HEK293 (cell line): ENCODE measurements at regions not wholly inside any gene's neighbourhood (a gene's known extent, or its start where the extent isn't known, plus 50 kb on each side); places are given as distances from the start of the nearest gene placed in this dataset.

Experiments
- CTCF ChIA-PET: fragments of 350-600 bp; formaldehyde crosslinking; extraction: SDS; loops from one replicate; lab custom pipeline; 2021; ENCODE audit warnings: antibody characterized with exemption; lab: Yijun Ruan, JAX
- POLR2A ChIA-PET: fragments of 300-600 bp; formaldehyde crosslinking; extraction: SDS; loops from one replicate; lab custom pipeline; 2020; ENCODE audit warnings: antibody characterized with exemption, inconsistent platforms; lab: Yijun Ruan, JAX
- H3K27ac ChIP-seq: fragments of 200-500 bp; sonication (Bioruptor generic); 2 replicates; pipeline ENCODE4 v1.5.1; 2014; ENCODE audit warnings: low read depth, low read length, control low read depth, inconsistent platforms; ENCODE audit errors: extremely low read depth
- H3K36me3 ChIP-seq, 2 experiments: fragments of 200-500 bp in 1 of 2; sonication (Bioruptor generic) in 1 of 2; 1 replicate in 1 of 2; 2 replicates in 1 of 2; pipeline ENCODE4 v1.5.1; 2014 to 2017; ENCODE audit warnings: inconsistent platforms in 2 of 2, low read length in 2 of 2; ENCODE audit not compliant: control insufficient read depth in 2 of 2, insufficient read depth in 1 of 2
- H3K4me1 ChIP-seq: fragments of 200-500 bp; sonication (Bioruptor generic); 2 replicates; pipeline ENCODE4 v1.5.1; 2014; ENCODE audit warnings: mild to moderate bottlenecking, low read length, inconsistent platforms; ENCODE audit not compliant: control insufficient read depth, insufficient read depth
- H3K4me3 ChIP-seq: 2 replicates; pipeline ENCODE4 v1.5.1; 2011; ENCODE audit warnings: low read depth, mild to moderate bottlenecking, control low read depth, low read length, moderate library complexity
- H3K9me3 ChIP-seq: fragments of 200-500 bp; sonication (Bioruptor generic); 2 replicates; pipeline ENCODE4 v1.5.1; 2014; ENCODE audit warnings: low read depth, low read length, inconsistent platforms; ENCODE audit not compliant: control insufficient read depth, insufficient read depth
- ATF2 ChIP-seq: fragments of 450-650 bp; formaldehyde crosslinking; IDR thresholded peaks from 2 replicates; pipeline ENCODE4 v1.5.1; 2016; ENCODE audit warnings: missing biosample characterization, missing genetic modification characterization, low read depth
- BCL11B ChIP-seq: fragments of 450-650 bp; formaldehyde crosslinking; IDR thresholded peaks from 2 replicates; pipeline ENCODE4 v1.5.1; 2016; ENCODE audit warnings: low read depth, missing biosample characterization, missing genetic modification characterization
- GLI4 ChIP-seq: fragments of 450-650 bp; formaldehyde crosslinking; IDR thresholded peaks from 2 replicates; pipeline ENCODE4 v1.5.1; 2016; ENCODE audit warnings: missing biosample characterization, missing genetic modification characterization
- KLF1 ChIP-seq: fragments of 450-650 bp; formaldehyde crosslinking; IDR thresholded peaks from 2 replicates; pipeline ENCODE4 v1.5.1; 2016; ENCODE audit warnings: missing biosample characterization, missing genetic modification characterization
- KLF10 ChIP-seq: fragments of 450-650 bp; IDR thresholded peaks from 2 replicates; pipeline ENCODE4 v1.5.1; 2018; ENCODE audit warnings: missing biosample characterization, mild to moderate bottlenecking, missing genetic modification characterization
- KLF16 ChIP-seq: fragments of 450-650 bp; formaldehyde crosslinking; IDR thresholded peaks from 2 replicates; pipeline ENCODE4 v1.5.1; 2017; ENCODE audit warnings: missing biosample characterization, missing genetic modification characterization
- MEIS1 ChIP-seq: sonication (generic); formaldehyde crosslinking; IDR thresholded peaks from 2 replicates; pipeline ENCODE4 v1.8.1; 2022; ENCODE audit warnings: missing genetic modification reagents, mild to moderate bottlenecking, borderline replicate concordance
- TCF7L2 ChIP-seq: IDR thresholded peaks from 2 replicates; pipeline ENCODE4 v1.6.1; 2011; ENCODE audit warnings: low read depth, mild to moderate bottlenecking, inconsistent platforms, low read length, moderate library complexity, borderline replicate concordance
- ZBTB48 ChIP-seq: fragments of 450-650 bp; formaldehyde crosslinking; IDR thresholded peaks from 2 replicates; pipeline ENCODE4 v1.5.1; 2016; ENCODE audit warnings: missing biosample characterization, missing genetic modification characterization
- ZFHX2 ChIP-seq: fragments of 450-650 bp; formaldehyde crosslinking; conservative IDR thresholded peaks from 2 replicates; pipeline ENCODE4 v1.5.1; 2016; ENCODE audit warnings: missing biosample characterization, missing genetic modification characterization
- ZFP37 ChIP-seq: fragments of 450-650 bp; formaldehyde crosslinking; IDR thresholded peaks from 2 replicates; pipeline ENCODE4 v1.5.1; 2016; ENCODE audit warnings: missing biosample characterization, missing genetic modification characterization
- ZNF155 ChIP-seq: fragments of 450-650 bp; formaldehyde crosslinking; IDR thresholded peaks from 2 replicates; pipeline ENCODE4 v1.5.1; 2016; ENCODE audit warnings: missing biosample characterization, missing genetic modification characterization
- ZNF214 ChIP-seq: fragments of 450-650 bp; formaldehyde crosslinking; IDR thresholded peaks from 2 replicates; pipeline ENCODE4 v1.5.1; 2017; ENCODE audit warnings: missing biosample characterization, mild to moderate bottlenecking, missing genetic modification characterization, borderline replicate concordance
- ZNF223 ChIP-seq: fragments of 450-650 bp; formaldehyde crosslinking; IDR thresholded peaks from 2 replicates; pipeline ENCODE4 v1.5.1; 2016; ENCODE audit warnings: missing biosample characterization, missing genetic modification characterization
- ZNF24 ChIP-seq: fragments of 450-650 bp; formaldehyde crosslinking; IDR thresholded peaks from 2 replicates; pipeline ENCODE4 v1.5.1; 2016; ENCODE audit warnings: missing biosample characterization, missing genetic modification characterization
- ZNF266 ChIP-seq: fragments of 450-650 bp; formaldehyde crosslinking; IDR thresholded peaks from 2 replicates; pipeline ENCODE4 v1.5.1; 2016; ENCODE audit warnings: missing biosample characterization, missing genetic modification characterization, low read depth
- ZNF274 ChIP-seq, 2 experiments: fragments of 200-500 bp in 1 of 2; fragments of 450-650 bp in 1 of 2; sonication (Bioruptor generic) in 1 of 2; formaldehyde crosslinking in 1 of 2; IDR thresholded peaks; 2 replicates each; pipeline versions ENCODE4 v1.5.1 to v1.6.1; 2014 to 2016; ENCODE audit warnings: borderline replicate concordance in 1 of 2, inconsistent platforms in 1 of 2, low read length in 1 of 2, missing biosample characterization in 1 of 2, missing genetic modification characterization in 1 of 2
- ZNF324 ChIP-seq: fragments of 450-650 bp; formaldehyde crosslinking; IDR thresholded peaks from 2 replicates; pipeline ENCODE4 v1.5.1; 2016; ENCODE audit warnings: missing biosample characterization, missing genetic modification characterization
- ZNF366 ChIP-seq: fragments of 450-650 bp; formaldehyde crosslinking; conservative IDR thresholded peaks from 2 replicates; pipeline ENCODE4 v1.5.1; 2016; ENCODE audit warnings: missing biosample characterization, missing genetic modification characterization
- ZNF37A ChIP-seq: fragments of 450-650 bp; IDR thresholded peaks from 2 replicates; pipeline ENCODE4 v1.5.1; 2018; ENCODE audit warnings: missing biosample characterization, missing genetic modification characterization
- ZNF404 ChIP-seq: fragments of 450-650 bp; formaldehyde crosslinking; IDR thresholded peaks from 2 replicates; pipeline ENCODE4 v1.5.1; 2017; ENCODE audit warnings: missing biosample characterization, missing genetic modification characterization
- ZNF530 ChIP-seq: fragments of 450-650 bp; formaldehyde crosslinking; IDR thresholded peaks from 2 replicates; pipeline ENCODE4 v1.5.1; 2016; ENCODE audit warnings: low read depth, missing biosample characterization, missing genetic modification characterization
- ZNF561 ChIP-seq: fragments of 450-650 bp; IDR thresholded peaks from 2 replicates; pipeline ENCODE4 v1.5.1; 2018; ENCODE audit warnings: missing biosample characterization, missing genetic modification characterization, borderline replicate concordance
- ZNF621 ChIP-seq: fragments of 450-650 bp; formaldehyde crosslinking; IDR thresholded peaks from 2 replicates; pipeline ENCODE4 v1.5.1; 2017; ENCODE audit warnings: missing biosample characterization, missing genetic modification characterization
- ZNF623 ChIP-seq: fragments of 450-650 bp; formaldehyde crosslinking; IDR thresholded peaks from 2 replicates; pipeline ENCODE4 v1.5.1; 2016; ENCODE audit warnings: missing biosample characterization, missing genetic modification characterization
- ZNF645 ChIP-seq: fragments of 450-650 bp; formaldehyde crosslinking; IDR thresholded peaks from 2 replicates; pipeline ENCODE4; 2016; ENCODE audit warnings: missing biosample characterization, missing genetic modification characterization
- ZNF704 ChIP-seq: fragments of 450-650 bp; formaldehyde crosslinking; IDR thresholded peaks from 2 replicates; pipeline ENCODE4 v1.5.1; 2016; ENCODE audit warnings: missing biosample characterization, missing genetic modification characterization
- TF ChIP-seq, protein P1 (sequence below): fragments of 450-650 bp; formaldehyde crosslinking; IDR thresholded peaks from 2 replicates; pipeline ENCODE4 v1.5.1; 2016; ENCODE audit warnings: missing biosample characterization, missing genetic modification characterization

- TF ChIP-seq ZBTB48: no peak
- no peak for TF ChIP-seq TCF7L2
- TF ChIP-seq ZFP37 (tag by site-specific recombination): no peak
- no peak for TF ChIP-seq ZNF645 (tag by site-specific recombination)
- TF ChIP-seq, protein P1, sequence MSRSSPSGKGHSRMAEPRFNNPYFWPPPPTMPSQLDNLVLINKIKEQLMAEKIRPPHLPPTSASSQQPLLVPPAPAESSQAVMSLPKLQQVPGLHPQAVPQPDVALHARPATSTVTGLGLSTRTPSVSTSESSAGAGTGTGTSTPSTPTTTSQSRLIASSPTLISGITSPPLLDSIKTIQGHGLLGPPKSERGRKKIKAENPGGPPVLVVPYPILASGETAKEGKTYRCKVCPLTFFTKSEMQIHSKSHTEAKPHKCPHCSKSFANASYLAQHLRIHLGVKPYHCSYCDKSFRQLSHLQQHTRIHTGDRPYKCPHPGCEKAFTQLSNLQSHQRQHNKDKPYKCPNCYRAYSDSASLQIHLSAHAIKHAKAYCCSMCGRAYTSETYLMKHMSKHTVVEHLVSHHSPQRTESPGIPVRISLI (tag by site-specific recombination): no peak
- no peak for TF ChIP-seq ATF2
- no peak for TF ChIP-seq ZNF704
- no peak for TF ChIP-seq ZNF37A (tag by site-specific recombination)
Observed at GRCh38 chr3:177349384-177349783, 152.1 kb upstream of the TBL1XR1 start (continued).

DNA sequence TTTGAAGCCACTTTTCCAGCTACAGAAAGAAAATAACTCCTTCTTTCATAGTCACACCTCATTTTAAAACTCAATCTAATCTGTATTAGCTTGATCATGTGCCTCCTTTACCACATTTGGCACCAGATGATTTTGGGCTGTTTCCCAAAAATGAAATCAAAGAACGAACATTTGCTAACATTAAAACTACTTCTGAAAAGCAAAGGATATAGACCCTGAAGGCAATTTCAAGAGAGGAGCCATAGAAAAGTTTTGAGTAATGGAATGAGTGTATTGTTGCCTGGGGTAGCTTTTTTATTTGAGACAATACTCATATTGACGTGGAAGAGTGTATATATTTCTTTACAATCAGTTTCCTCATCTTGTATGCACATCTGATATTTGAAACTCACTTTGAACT is 152.8 kb upstream of the TBL1XR1 start:
- ChIA-PET POLR2A (no interaction called here), CTCF (interaction anchor here (0.5 kb wide), 1 partner anchor 208 kb away, joined by 3 read pairs; no protein-coding TSS in a partner anchor)
- no peaks in the 10 kb centered on the region for H3K36me3 ChIP-seq
- no peak for TF ChIP-seq ZNF621 (tag by site-specific recombination)
- TF ChIP-seq KLF1 (tag by site-specific recombination): no peak
- TF ChIP-seq ZNF155 (tag by site-specific recombination): no peak
- TF ChIP-seq MEIS1: no peak
- no peak for TF ChIP-seq ZNF561 (tag by site-specific recombination)
- no peak for TF ChIP-seq ZNF404 (tag by site-specific recombination)
- no peak for TF ChIP-seq ZNF366 (tag by site-specific recombination)
- TF ChIP-seq BCL11B: no peak
- no peak for TF ChIP-seq ZNF214 (tag by site-specific recombination)
- no peak for TF ChIP-seq GLI4 (tag by site-specific recombination)
- TF ChIP-seq ZNF266: no peak
- TF ChIP-seq ZNF530 (tag by site-specific recombination): no peak
- no peak for TF ChIP-seq ZNF24 (tag by site-specific recombination)
- TF ChIP-seq ZNF623 (tag by site-specific recombination): no peak
- no peak for TF ChIP-seq ZNF324 (tag by site-specific recombination)
- TF ChIP-seq ZNF274 (IDR thresholded peaks at IDR 0.05; ENCODE audit: low read length): no peak
- no peak for TF ChIP-seq ZNF274 (tag by site-specific recombination; IDR thresholded peaks at IDR 0.05; ENCODE audit: borderline replicate concordance)
- no peak for TF ChIP-seq ZFHX2 (tag by site-specific recombination)
- TF ChIP-seq KLF10: no peak
- no peak for TF ChIP-seq ZNF223 (tag by site-specific recombination)
- TF ChIP-seq KLF16 (tag by site-specific recombination): no peak
- no peaks in the 10 kb centered on the region for H3K9me3 ChIP-seq
- H3K27ac ChIP-seq: no peak overlapping the region
- H3K4me3 ChIP-seq: no peak overlapping the region
- no peaks in the 10 kb centered on the region for H3K4me1 ChIP-seq
